Activated T-helper 1 cell treated with anti-CD3 and anti-CD28 coated beads, Interleukin-12 subunit alpha, Interleukin-12 subunit beta, Interleukin-2, Interleukin-4 antibody, amounts not matched to agents 30 ng/mL and 10 ng/mL and 1 ng/mL, durations not matched to agents 14 hours and 24 hours and 36 hours (primary cell): ENCODE measurements at regions not wholly inside any gene's neighbourhood (a gene's known extent, or its start where the extent isn't known, plus 50 kb on each side); places are given as distances from the start of the nearest gene placed in this dataset.

ENCODE experiments used
- DNase-seq: peaks from one replicate; pipeline ENCODE4 v3.0.0; 2021; ENCODE audit warnings: low spot score
- H3K27ac Mint-ChIP-seq: one replicate; pipeline ENCODE4 v1.8.0; 2021; ENCODE audit warnings: mild to moderate bottlenecking, mixed read lengths
- H3K27me3 Mint-ChIP-seq: one replicate; pipeline ENCODE4 v1.8.0; 2022; ENCODE audit warnings: mild to moderate bottlenecking, moderate library complexity, mixed read lengths; ENCODE audit not compliant: insufficient read depth
- H3K36me3 Mint-ChIP-seq: one replicate; pipeline ENCODE4 v1.8.0; 2021; ENCODE audit warnings: low read depth, mixed read lengths
- H3K4me1 Mint-ChIP-seq: one replicate; pipeline ENCODE4 v1.8.0; 2021; ENCODE audit warnings: low read depth, mixed read lengths
- H3K4me3 Mint-ChIP-seq: one replicate; pipeline ENCODE4 v1.8.0; 2021; ENCODE audit warnings: mild to moderate bottlenecking, moderate library complexity, mixed read lengths
- H3K9me3 Mint-ChIP-seq: one replicate; pipeline ENCODE4 v1.8.0; 2021; ENCODE audit warnings: mixed read lengths
- intact Hi-C: fragments of 100-400 bp; cut with micrococcal nuclease; formaldehyde crosslinking; loops from one replicate; pipeline ENCODE4 v1.15.1; 2024

DNA sequence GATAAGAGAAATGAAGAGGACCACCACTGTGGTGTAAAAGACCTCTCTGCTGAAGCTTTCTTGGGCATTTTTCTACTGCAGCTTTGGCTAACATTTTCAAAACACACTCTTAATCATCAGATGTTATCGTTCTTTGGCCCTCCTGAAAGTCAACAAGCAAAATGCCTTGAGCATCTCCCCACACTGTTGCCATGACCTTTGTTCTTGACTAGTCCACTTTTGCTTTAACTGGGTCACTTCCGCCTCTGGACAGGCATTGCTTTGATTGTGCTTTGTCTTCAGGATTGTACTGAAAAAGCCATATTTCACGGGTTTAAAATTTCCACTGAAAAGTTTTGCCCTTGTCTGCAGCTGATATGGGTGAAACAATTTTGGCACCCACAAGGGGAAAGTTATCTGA, 107.8 kb upstream of the CXCL12 start:
- Mint-ChIP-seq H3K4me3 (no peak overlapping the region), H3K27ac (no peak overlapping the region), H3K27me3 (no peaks in the 10 kb centered on the region), H3K36me3 (no peaks in the 10 kb centered on the region), H3K9me3 (peaks cover 10% of the 10 kb centered on the region), H3K4me1 (no peaks in the 10 kb centered on the region)
- DNase-seq: no peak
- intact Hi-C loops: no loop called here

DNA sequence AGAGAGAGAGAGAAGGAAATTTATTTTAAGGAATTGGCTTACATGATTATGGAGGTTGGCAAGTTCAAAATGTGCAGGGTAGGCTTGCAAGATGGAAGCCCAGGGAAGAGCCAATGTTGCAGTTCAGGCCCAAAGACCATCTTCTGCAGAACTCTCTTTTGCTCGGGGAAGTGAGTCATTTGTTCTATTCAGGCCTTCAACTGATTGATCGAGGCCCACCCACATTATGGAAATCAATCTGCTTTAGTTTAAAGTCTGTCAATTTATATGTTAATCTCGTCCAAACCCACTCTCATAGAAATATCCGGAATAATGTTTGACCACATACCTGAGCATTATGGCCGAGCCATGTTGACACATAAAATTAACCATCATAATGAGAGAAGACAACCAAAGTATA, 113.3 kb upstream of the CXCL12 start:
- Mint-ChIP-seq H3K27ac (no peak overlapping the region), H3K4me3 (no peak overlapping the region), H3K4me1 (no peaks in the 10 kb centered on the region), H3K27me3 (no peaks in the 10 kb centered on the region), H3K36me3 (no peaks in the 10 kb centered on the region), H3K9me3 (no peaks in the 10 kb centered on the region)
- intact Hi-C loops: no loop called here
- DNase-seq: no peak

- intact Hi-C loops: no loop called here
- H3K27ac Mint-ChIP-seq: no peak overlapping the region
- no peak overlapping the region for H3K4me3 Mint-ChIP-seq
- H3K36me3 Mint-ChIP-seq: no peaks in the 10 kb centered on the region
- H3K9me3 Mint-ChIP-seq: no peaks in the 10 kb centered on the region
- no peaks in the 10 kb centered on the region for H3K4me1 Mint-ChIP-seq
- no peaks in the 10 kb centered on the region for H3K27me3 Mint-ChIP-seq
- DNase-seq: no peak
Measured at GRCh38 chr10:44500451-44500850, 115.6 kb upstream of the CXCL12 start.

- H3K4me1 Mint-ChIP-seq: no peaks in the 10 kb centered on the region
- no peak overlapping the region for H3K4me3 Mint-ChIP-seq
- intact Hi-C loops: no loop called here
- no peaks in the 10 kb centered on the region for H3K9me3 Mint-ChIP-seq
- no peak for DNase-seq
- no peaks in the 10 kb centered on the region for H3K36me3 Mint-ChIP-seq
- no peak overlapping the region for H3K27ac Mint-ChIP-seq
- no peaks in the 10 kb centered on the region for H3K27me3 Mint-ChIP-seq
Measured at GRCh38 chr10:44506386-44506785, 121.5 kb upstream of the CXCL12 start.

DNA sequence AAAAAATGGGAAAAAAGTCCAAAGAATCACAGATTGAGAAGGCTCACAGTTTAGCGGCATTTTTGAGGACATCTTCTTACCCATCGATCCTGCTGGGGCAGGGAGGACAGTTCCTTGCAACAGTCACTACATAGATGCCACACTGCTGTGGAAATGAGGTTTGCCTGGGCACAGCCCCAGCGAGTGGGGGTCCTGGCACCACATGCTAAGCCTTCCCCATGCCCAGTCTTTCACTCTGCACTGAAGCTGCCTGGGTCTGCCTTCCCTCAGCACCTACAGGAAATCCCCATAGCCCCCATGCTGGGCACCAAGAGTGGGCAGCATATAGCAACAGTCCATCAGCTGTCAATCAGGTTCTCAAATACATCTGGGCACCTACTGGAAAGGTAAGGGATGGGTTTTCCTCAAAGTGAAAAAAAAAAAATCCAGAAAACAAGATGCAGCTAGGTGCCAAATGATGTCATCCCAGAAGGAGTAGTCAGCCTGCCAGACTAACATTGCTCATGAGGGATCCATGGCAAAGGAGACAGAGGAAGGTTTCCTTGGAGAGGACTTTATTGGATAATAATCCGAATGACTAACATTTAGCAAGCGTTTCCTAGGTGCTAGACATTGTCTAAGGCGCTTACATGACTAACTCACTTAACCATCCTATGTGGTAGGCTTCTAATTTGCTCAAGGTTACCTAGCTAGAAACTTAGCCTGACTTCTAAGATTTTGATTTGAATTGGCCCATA, 125.7 kb upstream of the CXCL12 start:
- no peaks in the 10 kb centered on the region for H3K27me3 Mint-ChIP-seq
- intact Hi-C loops: no loop called here

GRCh38 chr10:44511166-44511565, 126.3 kb upstream of the CXCL12 start:
- Mint-ChIP-seq H3K27ac (no peak overlapping the region), H3K4me3 (no peak overlapping the region), H3K27me3 (no peaks in the 10 kb centered on the region), H3K36me3 (no peaks in the 10 kb centered on the region), H3K9me3 (no peaks in the 10 kb centered on the region), H3K4me1 (no peaks in the 10 kb centered on the region)
- no peak for DNase-seq
- intact Hi-C loops: no loop called here

More for the DNA sequence above, 125.7 kb upstream of the CXCL12 start:
- Mint-ChIP-seq H3K4me1 (no peaks in the 10 kb centered on the region), H3K9me3 (no peaks in the 10 kb centered on the region), H3K4me3 (no peak overlapping the region), H3K36me3 (no peaks in the 10 kb centered on the region), H3K27ac (no peak overlapping the region)
- DNase-seq: no peak

DNA sequence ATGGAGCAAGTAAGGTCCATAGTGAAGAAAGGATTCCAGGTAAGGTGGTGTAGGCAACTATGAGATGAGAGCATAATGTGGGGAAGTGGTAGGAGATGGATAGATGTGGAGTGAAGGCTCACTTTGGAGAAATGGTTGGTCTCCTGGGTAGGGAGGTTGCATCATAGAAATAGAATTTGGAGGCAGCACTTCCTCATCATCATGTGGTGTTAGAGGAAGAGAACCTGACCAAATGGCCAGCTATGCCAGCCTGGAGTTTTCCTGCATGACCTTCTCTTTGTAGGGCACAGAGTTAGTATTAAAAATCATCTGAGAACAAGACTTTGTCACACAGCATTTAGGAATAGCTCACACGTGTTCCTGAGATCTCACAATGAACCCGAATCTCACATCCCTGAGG, 126.7 kb upstream of the CXCL12 start:
- intact Hi-C loops: no loop called here
- Mint-ChIP-seq H3K27me3 (no peaks in the 10 kb centered on the region), H3K4me1 (no peaks in the 10 kb centered on the region), H3K36me3 (no peaks in the 10 kb centered on the region), H3K4me3 (no peak overlapping the region), H3K9me3 (no peaks in the 10 kb centered on the region), H3K27ac (no peak overlapping the region)
- no peak for DNase-seq

DNA sequence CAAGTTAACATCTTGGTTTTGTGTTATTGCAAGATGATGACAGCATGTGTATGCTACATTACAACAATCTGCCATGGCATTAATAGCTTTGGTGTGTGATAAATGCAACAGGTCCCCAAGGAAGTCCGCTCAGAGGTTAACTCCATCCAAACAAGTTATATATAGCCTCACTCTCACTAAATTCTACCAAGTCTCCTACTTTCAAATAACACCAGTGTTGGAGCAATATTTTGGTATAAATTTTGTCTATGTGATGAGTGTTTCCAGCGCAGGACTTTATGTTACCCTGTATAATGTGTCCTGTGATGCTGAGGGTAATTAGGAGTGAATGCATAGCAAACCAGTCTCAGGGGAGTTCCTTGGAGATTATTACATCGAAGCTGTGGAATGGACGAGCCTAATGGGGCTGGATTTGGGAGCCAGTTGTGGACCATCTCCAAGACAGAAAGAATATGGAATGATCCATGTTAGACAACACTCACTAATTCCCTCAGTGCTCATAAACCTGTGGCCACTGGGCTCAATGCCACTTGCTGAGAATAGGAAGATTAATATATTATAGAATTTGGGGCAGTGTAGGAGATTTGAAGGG, 127.6 kb upstream of the CXCL12 start:
- intact Hi-C loops: no loop called here
- no peak overlapping the region for H3K27ac Mint-ChIP-seq
- no peak for DNase-seq
- no peaks in the 10 kb centered on the region for H3K4me1 Mint-ChIP-seq
- H3K27me3 Mint-ChIP-seq: no peaks in the 10 kb centered on the region
- H3K36me3 Mint-ChIP-seq: no peaks in the 10 kb centered on the region
- H3K9me3 Mint-ChIP-seq: no peaks in the 10 kb centered on the region
- H3K4me3 Mint-ChIP-seq: no peak overlapping the region

DNA sequence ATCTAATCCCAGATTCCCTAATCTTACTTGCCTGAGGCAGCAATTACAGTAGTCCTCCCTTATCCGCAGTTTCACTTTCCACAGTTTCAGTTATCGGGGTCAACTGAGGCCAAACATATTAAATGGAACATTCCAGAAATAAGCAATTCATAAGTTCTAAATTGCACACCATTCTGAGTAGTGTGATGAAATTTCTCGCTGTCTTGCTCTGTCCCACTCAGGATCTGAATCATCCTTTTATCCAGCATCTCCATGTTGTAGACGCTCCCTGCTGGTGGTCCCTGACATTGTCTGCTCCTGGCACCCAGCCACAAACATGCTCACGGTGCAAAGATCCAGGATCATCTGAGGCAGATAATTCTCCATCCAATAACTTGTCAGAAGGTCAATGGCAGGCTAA, 128.7 kb upstream of the CXCL12 start:
- Mint-ChIP-seq H3K9me3 (no peaks in the 10 kb centered on the region), H3K4me3 (no peak overlapping the region), H3K27ac (no peak overlapping the region), H3K27me3 (no peaks in the 10 kb centered on the region), H3K36me3 (no peaks in the 10 kb centered on the region), H3K4me1 (no peaks in the 10 kb centered on the region)
- intact Hi-C loops: no loop called here
- no peak for DNase-seq

GRCh38 chr10:44516891-44517290, 132.0 kb upstream of the CXCL12 start:
- Mint-ChIP-seq H3K4me3 (no peak overlapping the region), H3K27ac (no peak overlapping the region), H3K4me1 (no peaks in the 10 kb centered on the region), H3K36me3 (no peaks in the 10 kb centered on the region), H3K9me3 (no peaks in the 10 kb centered on the region), H3K27me3 (no peaks in the 10 kb centered on the region)
- intact Hi-C loops: no loop called here
- no peak for DNase-seq

- DNase-seq: no peak
Measured at GRCh38 chr10:44517635-44518034, 132.7 kb upstream of the CXCL12 start.

DNA sequence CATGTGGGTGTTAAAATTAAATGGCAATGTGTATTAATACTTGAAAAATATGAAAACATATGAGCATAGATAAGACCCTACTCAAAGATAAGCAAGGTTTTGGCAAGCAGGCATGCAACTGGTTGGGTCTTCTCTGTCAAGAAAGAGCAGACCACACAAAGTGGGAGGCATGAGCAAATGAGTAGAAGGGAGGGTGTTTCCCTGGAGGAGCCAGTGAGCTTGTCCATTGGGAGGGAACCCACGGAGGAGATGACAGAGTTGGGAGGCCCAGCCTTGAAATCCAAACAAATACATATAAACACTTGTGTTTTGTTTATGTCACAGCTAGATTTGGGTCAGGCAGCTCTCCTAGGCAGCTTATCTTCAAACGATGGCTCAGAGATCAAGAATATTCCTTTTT, 134.5 kb upstream of the CXCL12 start:
- intact Hi-C loops: no loop called here
- Mint-ChIP-seq H3K36me3 (no peaks in the 10 kb centered on the region), H3K4me1 (no peaks in the 10 kb centered on the region), H3K9me3 (peaks cover 6% of the 10 kb centered on the region), H3K27me3 (no peaks in the 10 kb centered on the region), H3K27ac (no peak overlapping the region), H3K4me3 (no peak overlapping the region)
- no peak for DNase-seq

More at GRCh38 chr10:44517635-44518034, 132.7 kb upstream of the CXCL12 start:
- no peaks in the 10 kb centered on the region for H3K27me3 Mint-ChIP-seq
- H3K9me3 Mint-ChIP-seq: no peaks in the 10 kb centered on the region
- no peaks in the 10 kb centered on the region for H3K36me3 Mint-ChIP-seq
- no peaks in the 10 kb centered on the region for H3K4me1 Mint-ChIP-seq
- H3K27ac Mint-ChIP-seq: no peak overlapping the region
- no peak overlapping the region for H3K4me3 Mint-ChIP-seq
- intact Hi-C loops: no loop called here

GRCh38 chr10:44520651-44521050, 135.8 kb upstream of the CXCL12 start:
- Mint-ChIP-seq H3K27me3 (no peaks in the 10 kb centered on the region), H3K9me3 (peaks cover 6% of the 10 kb centered on the region), H3K4me1 (no peaks in the 10 kb centered on the region), H3K27ac (no peak overlapping the region), H3K4me3 (no peak overlapping the region), H3K36me3 (no peaks in the 10 kb centered on the region)
- no peak for DNase-seq
- intact Hi-C loops: no loop called here

DNA sequence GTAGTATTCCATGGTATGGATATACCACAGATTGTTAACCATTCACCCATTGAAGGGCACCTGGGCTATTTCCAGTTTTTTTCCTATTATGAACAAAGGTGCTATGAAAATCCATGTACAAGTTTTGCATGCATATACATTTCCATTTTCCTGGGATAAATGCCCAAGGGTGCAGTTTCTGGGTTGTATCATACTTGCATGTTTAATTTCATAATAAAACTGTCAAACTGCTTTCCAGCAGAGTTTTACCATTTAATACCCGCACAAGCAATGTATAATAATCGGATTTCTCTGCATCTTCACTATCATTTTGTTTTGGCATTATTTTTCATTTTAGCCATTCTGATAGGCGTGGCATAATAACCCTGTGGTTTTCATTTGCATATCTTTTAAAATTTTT, 154.3 kb upstream of the CXCL12 start:
- Mint-ChIP-seq H3K4me3 (no peak overlapping the region), H3K27me3 (no peaks in the 10 kb centered on the region), H3K27ac (no peak overlapping the region), H3K36me3 (no peaks in the 10 kb centered on the region), H3K9me3 (peaks cover 4% of the 10 kb centered on the region), H3K4me1 (no peaks in the 10 kb centered on the region)
- no peak for DNase-seq
- intact Hi-C loops: no loop called here
